ENCODE measurements at regions not wholly inside any gene's neighbourhood (a gene's known extent, or its start where the extent isn't known, plus 50 kb on each side); places are given as distances from the start of the nearest gene placed in this dataset.

- DNase-seq, result no peak
Observed at GRCh38 chr12:125228519-125229260, 163.5 kb downstream of the AACS start.

- no peak for DNase-seq
Observed at GRCh38 chr12:125229878-125230530, 164.8 kb downstream of the AACS start.

DNA sequence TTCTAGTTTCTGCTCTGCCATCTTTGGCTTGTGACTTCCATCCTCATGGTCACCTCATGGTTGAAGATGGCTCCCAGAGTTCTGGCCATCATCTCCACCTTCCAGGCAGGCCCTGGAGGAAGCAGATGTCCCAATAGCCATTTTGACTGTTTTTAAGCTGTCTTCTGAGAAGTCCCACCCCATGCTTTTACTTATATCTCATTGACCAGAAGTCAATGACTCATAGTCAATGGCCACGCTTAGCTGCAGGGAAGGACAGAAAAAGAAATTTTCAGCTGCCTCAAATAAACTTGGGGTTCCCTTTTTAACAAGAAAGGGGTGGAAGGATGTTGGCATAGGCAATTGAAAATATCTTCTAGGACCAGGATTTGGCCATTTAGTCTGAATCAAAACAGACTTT lies 168.1 kb downstream of the AACS start:
- no peak for DNase-seq

DNA sequence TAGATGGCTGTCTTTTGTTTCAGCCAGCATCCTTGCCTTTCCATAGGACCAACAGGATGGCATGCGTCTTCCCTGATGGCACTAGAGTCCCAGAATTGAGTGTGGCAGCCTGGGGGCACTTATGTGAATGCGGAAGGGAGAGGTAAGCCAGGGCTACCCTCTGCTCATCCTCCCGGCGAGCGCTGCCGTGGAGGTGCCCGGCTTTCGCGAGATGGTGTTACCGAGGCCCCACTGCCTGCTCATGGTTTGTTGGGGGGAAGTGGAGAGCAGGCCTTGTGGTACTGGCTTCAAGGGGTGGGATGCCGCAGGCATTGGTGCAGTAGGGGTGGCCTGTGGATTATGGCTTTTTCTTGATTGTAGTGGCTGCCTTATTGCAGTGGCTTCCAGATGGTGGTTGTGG lies 174.3 kb downstream of the AACS start:
- DNase-seq, result no peak

GRCh38 chr12:125240717-125241116 lies 175.5 kb downstream of the AACS start:
- no peak for DNase-seq

DNA sequence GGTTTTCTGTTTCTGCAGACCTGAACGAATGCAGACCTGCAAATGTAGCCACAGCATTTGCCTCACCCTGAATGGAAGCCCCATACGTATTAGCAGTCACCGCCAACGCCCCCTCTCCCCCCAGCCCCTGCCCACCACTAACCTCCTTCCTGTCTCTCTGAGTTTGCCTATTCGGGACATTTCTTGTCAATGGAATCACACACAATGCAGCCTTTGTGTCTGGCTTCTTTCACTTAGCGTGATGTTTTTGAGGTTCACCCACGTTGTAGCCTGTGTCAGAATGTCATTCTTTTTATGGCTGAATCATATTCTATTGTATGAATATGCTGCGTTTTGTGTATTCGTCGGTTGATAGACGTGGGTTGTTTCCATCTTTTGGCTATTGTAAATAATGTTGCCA lies 178.6 kb downstream of the AACS start:
- no peak for DNase-seq

- no peak for DNase-seq
Observed at GRCh38 chr12:125244338-125244737, 179.1 kb downstream of the AACS start.

- no peak for DNase-seq
Observed at GRCh38 chr12:125245581-125246557, 180.6 kb downstream of the AACS start.

GRCh38 chr12:125247477-125247876 lies 182.2 kb downstream of the AACS start:
- DNase-seq, result no peak

DNA sequence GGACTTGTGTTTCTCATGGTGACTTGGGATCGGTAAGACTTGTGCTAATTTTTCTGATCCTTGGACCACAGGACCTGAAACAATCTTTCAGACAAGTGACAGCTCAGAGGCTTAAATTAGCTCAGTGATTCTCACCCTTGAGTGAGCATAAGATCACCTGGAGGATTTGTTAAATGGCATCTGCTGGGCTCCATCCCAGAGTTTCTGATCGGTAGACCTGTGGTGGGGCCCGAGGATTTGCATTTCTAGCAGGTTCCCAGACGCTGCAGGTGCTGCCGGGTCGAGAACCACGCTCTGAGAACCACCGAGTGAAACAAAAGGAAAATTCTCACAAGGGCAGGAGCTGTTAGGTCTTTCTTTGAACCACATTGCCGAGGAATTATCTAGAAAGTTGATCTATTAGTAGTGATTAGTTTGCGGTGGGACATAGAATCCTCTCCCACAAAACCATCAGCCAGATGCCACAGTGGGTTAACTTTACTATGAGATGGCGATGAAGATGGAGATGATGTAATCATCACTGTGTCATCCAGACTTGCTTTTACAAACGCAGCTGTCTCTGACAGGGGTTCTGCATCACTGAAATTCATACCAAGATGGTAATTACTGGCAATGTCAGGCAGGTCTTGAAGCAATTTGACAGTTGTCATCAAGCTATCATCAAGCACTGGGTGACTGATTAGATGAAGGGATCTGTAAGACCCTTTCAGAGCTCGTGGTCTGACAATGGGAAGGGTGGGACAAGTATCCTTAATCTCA lies 184.0 kb downstream of the AACS start:
- DNase-seq, result no peak

DNA sequence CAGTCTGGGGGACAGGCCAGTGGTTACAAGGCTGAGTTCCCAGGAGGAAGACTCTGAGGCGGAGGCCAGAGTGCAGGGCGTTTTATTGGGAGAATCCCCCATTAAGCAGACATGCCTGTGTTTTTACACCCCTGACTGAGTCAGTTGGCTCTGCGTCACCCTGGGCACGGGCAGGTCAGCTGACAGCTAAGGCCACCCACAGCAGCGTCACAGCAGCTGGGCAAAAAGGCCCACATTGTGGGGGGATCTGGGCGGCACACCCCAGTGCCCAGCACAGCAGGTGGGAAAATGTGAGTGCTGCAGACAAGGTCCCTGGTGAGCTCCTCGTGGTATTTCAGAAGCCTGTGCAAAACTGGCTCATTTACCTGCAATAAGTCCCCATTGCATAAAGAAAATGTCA lies 184.7 kb downstream of the AACS start:
- DNase-seq, result no peak

DNA sequence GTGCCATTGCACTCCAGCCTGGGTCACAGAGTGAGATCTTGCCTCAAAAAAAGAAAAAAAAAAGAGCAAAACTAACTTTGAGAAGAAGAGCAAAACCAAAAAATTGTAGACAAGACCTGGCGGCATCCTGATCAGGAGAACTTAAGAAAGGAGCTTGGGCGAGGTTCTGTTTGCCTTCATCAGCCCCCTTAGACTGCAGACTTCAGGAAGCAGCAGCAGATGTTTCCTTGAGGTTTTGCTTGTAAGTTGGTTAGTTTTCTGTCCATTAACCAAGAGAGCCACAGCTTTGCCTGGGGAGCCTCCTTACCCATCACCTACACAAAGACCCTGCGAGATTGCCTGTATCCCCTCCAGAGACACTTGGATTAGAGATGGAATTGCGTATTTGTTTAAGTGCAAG lies 189.0 kb downstream of the AACS start:
- DNase-seq, result no peak

DNA sequence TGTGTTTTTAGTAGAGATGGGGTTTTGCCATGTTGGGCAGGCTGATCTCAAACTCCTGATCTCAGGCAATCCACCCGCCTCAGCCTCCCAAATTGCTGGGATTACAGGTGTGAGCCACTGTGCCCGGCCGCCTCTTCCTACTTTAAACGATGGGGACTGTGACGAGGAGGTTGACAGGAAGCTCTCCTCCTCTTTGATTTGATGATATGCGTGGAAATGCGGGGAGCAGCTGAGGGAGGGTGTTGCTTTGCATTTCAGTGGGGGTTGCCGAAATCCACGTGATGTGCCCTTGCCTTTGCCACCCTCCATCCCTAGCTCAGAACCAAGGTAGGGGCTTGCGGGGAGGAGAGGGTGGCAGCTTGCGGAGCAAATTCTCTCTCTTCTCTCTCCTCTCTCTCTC lies 189.6 kb downstream of the AACS start:
- no peak for DNase-seq

- DNase-seq, result no peak
Observed at GRCh38 chr12:125255935-125256633, 190.8 kb downstream of the AACS start.

DNA sequence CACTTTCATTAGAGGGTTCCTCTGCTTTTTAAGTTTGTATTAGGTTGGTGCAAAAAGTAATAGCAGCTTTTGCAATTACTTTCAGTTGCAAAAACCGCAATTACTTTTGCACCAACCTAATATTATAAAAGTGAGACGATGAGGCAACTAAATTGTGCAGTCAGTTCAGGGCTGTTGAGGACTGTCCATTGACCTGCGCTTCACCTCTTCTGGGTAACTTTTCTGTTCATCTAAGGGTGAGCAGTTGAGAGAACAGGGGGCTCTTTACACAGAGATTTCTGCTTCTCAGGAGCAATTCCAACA lies 191.3 kb downstream of the AACS start:
- DNase-seq, result no peak

DNA sequence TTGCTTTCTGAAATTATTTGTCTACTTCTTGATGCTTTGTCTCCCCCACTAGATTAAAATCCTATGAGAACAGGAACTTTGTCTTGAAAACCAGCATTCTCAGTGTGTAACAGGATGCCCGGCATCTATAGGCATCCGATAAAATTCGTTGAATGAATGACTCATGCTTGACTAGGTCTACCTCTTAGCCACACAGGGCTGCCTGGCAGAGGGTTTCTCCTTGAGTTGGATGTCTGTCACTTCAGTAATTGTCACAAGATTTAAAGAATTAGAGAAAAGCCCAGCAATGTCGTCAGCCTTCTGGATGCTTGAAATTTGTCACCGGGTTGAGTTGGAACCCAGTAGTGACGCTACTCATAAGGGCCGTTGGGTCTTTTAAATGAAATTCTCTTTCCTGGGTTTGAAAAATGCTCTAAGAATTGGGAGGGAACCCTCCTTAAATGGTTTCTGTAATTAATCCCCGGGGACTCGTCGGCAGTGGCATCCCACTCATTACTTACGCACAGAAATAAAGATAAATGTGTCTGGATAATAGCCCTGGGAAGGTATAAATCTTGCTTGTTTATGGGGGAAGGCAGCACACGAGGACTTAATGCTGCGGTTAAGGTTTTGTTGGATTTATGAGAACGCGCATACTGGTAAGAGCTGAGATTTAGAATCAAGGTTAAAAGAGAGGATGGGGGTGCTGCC lies 194.1 kb downstream of the AACS start:
- no peak for DNase-seq

- no peak for DNase-seq
Observed at GRCh38 chr12:125262851-125263250, 197.6 kb downstream of the AACS start.

DNA sequence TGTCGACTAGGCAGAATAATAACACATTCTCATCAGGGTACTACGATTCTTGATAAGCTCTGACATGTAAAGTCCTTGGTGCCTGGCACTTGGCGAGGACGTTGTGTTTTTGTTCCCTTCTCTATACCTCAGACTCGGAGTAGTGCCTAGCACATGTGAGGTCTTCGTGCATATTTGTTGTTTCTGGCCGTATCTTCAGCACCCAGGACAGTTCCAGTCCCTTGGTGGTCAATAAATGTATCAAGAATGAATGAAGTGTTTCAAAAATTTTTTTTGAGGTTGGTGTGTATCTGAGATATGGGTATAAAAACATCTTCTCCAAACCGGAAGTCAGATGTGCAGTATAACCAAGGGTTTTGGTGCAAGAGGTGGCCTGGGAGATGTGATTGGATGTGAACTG lies 198.2 kb downstream of the AACS start:
- DNase-seq, result no peak

DNA sequence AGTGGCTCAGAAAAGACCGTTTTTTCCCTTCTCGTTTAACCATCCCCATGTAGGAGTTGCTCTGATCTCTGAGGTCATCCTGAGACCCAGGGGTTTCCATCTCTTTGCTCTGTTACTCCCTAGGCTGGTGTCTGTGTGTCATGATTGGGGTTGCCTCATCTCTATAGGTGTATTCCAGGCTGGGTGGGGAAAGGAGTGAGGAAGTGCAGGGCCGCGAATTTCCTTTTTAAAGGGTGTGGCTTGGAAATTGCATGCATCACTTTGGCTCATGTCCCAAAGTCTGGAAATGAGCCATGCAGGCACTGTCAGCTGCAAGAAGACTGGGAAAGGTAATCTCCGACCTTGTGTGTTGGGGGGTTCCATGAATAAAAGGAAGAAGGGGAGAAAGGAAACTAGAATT lies 201.9 kb downstream of the AACS start:
- DNase-seq, result no peak

DNA sequence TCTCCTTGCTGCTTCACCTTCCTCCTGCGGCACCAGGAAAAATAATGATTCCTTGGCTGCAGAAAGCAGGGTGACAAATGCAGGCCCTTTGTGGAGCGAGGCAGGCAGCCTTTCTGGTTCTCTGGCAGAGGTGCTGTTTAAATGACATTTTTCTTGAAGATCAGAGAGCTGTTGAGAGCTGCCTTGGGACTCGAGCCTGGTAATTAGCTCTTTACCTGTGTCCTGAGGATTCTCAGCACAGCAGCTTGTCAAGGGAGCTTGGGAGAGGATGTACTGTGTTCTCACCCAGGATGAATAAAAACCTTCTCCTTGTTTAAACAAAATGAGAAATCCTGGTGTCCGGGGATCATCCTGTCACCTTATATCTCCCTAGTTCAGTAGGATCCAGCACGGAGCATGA lies 204.0 kb downstream of the AACS start:
- DNase-seq, result no peak

- DNase-seq, result no peak
Observed at GRCh38 chr12:125271892-125272291, 206.7 kb downstream of the AACS start.

Data from GOT3 (cell line).